ENCODE measurements at regions not wholly inside any gene's neighbourhood (a gene's known extent, or its start where the extent isn't known, plus 50 kb on each side); places are given as distances from the start of the nearest gene placed in this dataset.

GRCh38 chr4:13953083-13953482 is 325.6 kb upstream of the BOD1L1 start:
- no peak for DNase-seq
- no peak for TF ChIP-seq CTCF (IDR thresholded peaks at IDR 0.05; ENCODE audit: low read depth, low read length)
- Histone ChIP-seq H3K27me3 (no peaks in the 10 kb centered on the region), H3K9me3 (no peaks in the 10 kb centered on the region; the same call in 1 of the 2 replicates), H3K4me3 (ENCODE audit: low read depth, low read length) (no peak overlapping the region), H3K4me1 (no peaks in the 10 kb centered on the region), H3K36me3 (no peaks in the 10 kb centered on the region)

- H3K27me3 ChIP-seq = no peaks in the 10 kb centered on the region
- no peak for DNase-seq
- no peaks in the 10 kb centered on the region; the same call in 1 of the 2 replicates for H3K9me3 ChIP-seq
- no peaks in the 10 kb centered on the region for H3K36me3 ChIP-seq
- H3K4me3 ChIP-seq (ENCODE audit: low read depth, low read length) = no peak overlapping the region
- TF ChIP-seq CTCF (IDR thresholded peaks at IDR 0.05; ENCODE audit: low read depth, low read length) = no peak
- no peaks in the 10 kb centered on the region for H3K4me1 ChIP-seq
Observed at GRCh38 chr4:13955551-13955950, 328.0 kb upstream of the BOD1L1 start.

- Histone ChIP-seq H3K4me3 (ENCODE audit: low read depth, low read length) (no peak overlapping the region), H3K4me1 (no peaks in the 10 kb centered on the region), H3K9me3 (no peaks in the 10 kb centered on the region; the same call in 1 of the 2 replicates), H3K27me3 (no peaks in the 10 kb centered on the region), H3K36me3 (no peaks in the 10 kb centered on the region)
- DNase-seq = no peak
- no peak for TF ChIP-seq CTCF (IDR thresholded peaks at IDR 0.05; ENCODE audit: low read depth, low read length)
Observed at GRCh38 chr4:13956947-13957346, 329.4 kb upstream of the BOD1L1 start.

DNA sequence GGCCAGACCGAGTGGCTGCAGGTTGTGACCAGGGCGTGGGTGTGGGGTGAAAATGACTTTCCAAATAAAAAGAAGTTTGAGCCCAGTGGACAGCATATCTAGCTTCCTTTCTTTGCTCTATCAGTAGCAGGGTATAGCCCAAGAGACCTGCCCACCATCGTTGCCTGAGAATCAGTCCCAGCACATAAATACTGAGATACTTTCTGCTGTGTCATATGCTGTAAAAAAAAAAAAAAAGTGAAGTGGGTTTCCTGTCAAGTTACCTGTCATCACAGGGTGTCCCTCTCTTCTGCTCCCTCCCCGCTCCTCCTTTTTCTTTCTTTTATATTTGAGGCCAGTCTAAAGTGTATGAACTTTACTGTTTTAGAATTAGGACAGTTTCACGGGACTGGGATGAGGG is 330.3 kb upstream of the BOD1L1 start:
- TF ChIP-seq CTCF (IDR thresholded peaks at IDR 0.05; ENCODE audit: low read depth, low read length) = no peak
- Histone ChIP-seq H3K4me3 (ENCODE audit: low read depth, low read length) (no peak overlapping the region), H3K4me1 (no peaks in the 10 kb centered on the region)

DNA sequence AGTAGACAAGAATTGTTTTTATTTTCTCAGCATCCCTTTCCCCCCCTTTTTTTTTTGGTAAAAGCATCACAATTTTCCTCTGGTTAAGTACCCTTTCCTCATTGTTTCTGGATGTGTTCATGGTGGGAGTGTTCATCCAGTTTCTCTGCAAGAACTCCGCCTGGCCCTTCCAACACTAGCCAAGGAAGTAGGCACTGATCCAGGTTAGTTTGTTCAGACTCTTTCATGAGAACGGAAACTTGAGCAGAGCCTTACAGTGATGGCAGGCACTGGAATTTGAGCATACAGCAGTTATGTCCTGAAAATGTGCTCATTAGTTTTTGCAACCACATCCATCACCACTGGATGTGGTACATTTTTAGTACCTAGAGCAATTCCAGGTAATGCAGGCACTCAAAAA is 336.1 kb upstream of the BOD1L1 start:
- no peaks in the 10 kb centered on the region for H3K9me3 ChIP-seq
- DNase-seq = no peak
- no peaks in the 10 kb centered on the region for H3K36me3 ChIP-seq
- no peaks in the 10 kb centered on the region for H3K27me3 ChIP-seq
- TF ChIP-seq CTCF (IDR thresholded peaks at IDR 0.05; ENCODE audit: low read depth, low read length) = no peak
- no peaks in the 10 kb centered on the region for H3K4me1 ChIP-seq
- H3K4me3 ChIP-seq (ENCODE audit: low read depth, low read length) = no peak overlapping the region

More for the DNA sequence above, 330.3 kb upstream of the BOD1L1 start:
- DNase-seq = no peak
- H3K9me3 ChIP-seq = no peaks in the 10 kb centered on the region; the same call in 1 of the 2 replicates
- H3K27me3 ChIP-seq = no peaks in the 10 kb centered on the region
- H3K36me3 ChIP-seq = no peaks in the 10 kb centered on the region

DNA sequence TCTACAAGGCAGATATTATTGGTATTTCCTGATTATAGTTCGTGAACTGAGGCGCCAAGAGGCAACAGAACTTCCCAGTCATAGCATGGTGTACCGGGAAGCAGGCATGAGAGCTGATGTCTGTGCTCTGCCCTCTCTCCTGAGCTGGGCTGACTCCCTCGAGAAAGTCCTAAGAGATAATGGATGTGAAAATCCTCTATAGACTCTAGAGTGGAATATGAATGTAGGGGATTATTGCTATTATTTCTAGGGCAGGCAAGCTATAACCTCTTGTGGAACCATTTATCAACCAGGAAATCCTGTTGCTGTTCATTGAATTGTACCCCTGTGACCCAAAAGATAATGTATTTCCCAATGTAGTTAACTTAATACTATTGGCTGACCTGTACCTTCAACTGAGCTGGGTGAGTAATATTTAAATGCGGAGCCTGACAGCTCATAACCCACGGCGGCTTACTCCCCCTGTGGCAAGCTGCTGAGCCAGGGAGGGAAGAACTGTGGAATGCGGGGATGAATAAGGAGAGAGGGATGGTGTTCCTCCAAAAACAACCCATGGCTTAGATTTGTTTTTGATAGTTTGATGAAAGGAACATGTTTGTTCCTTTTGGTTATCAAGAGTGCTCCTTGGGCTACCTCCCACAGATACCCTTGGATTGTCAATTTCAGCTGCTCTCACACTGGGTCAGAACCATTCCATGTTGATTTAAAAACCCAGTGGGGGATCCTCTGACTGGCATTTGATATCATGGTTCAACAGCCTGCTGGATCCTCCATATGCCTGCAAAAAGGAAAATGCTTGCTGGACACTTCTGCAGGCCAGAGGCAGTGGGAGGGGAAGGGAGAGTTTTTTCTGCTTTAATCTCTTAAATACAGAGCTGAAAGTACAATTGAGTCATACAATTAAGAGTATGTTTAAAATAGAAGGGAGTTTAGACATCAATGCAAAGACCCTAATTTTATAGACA is 339.0 kb upstream of the BOD1L1 start:
- H3K36me3 ChIP-seq = no peaks in the 10 kb centered on the region
- DNase-seq = no peak
- H3K9me3 ChIP-seq = no peaks in the 10 kb centered on the region
- H3K4me1 ChIP-seq = no peaks in the 10 kb centered on the region
- H3K4me3 ChIP-seq (ENCODE audit: low read depth, low read length) = no peak overlapping the region
- no peak for TF ChIP-seq CTCF (IDR thresholded peaks at IDR 0.05; ENCODE audit: low read depth, low read length)
- no peaks in the 10 kb centered on the region for H3K27me3 ChIP-seq

Measured in BE2C (cell line).